ENCODE measurements at regions not wholly inside any gene's neighbourhood (a gene's known extent, or its start where the extent isn't known, plus 50 kb on each side); places are given as distances from the start of the nearest gene placed in this dataset.

- H3K27ac Mint-ChIP-seq = no peak overlapping the region
- Histone ChIP-seq H3K27me3 (ENCODE audit: control insufficient read depth, insufficient read depth, low read length) (no peaks in the 10 kb centered on the region), H3K27ac (ENCODE audit: low read length) (no peak overlapping the region), H3K4me1 (ENCODE audit: control insufficient read depth, insufficient read depth, low read length) (no peaks in the 10 kb centered on the region), H3K36me3 (ENCODE audit: control insufficient read depth, insufficient read depth, low read length) (no peaks in the 10 kb centered on the region), H3K4me3 (ENCODE audit: low read length) (no peak overlapping the region), H3K9me3 (ENCODE audit: control insufficient read depth, insufficient read depth, low read length) (no peaks in the 10 kb centered on the region)
- no peaks in the 10 kb centered on the region for H3K27me3 Mint-ChIP-seq (ENCODE audit: low read depth in 2 of 2)
- DNase-seq (no peak), ATAC-seq (no peak)
- no peaks in the 10 kb centered on the region for H3K36me3 Mint-ChIP-seq
- H3K9me3 Mint-ChIP-seq = peaks cover 14 to 15% of the 10 kb centered on the region in 2 donors
- 41% methylated on average over 1 of the region's 1 CpG for WGBS (ENCODE audit: insufficient coverage)
- H3K4me1 Mint-ChIP-seq = no peaks in the 10 kb centered on the region
- intact Hi-C loops (cut with micrococcal nuclease) = no loop called here
- H3K4me3 Mint-ChIP-seq = no peak overlapping the region
- TF ChIP-seq, protein P1, sequence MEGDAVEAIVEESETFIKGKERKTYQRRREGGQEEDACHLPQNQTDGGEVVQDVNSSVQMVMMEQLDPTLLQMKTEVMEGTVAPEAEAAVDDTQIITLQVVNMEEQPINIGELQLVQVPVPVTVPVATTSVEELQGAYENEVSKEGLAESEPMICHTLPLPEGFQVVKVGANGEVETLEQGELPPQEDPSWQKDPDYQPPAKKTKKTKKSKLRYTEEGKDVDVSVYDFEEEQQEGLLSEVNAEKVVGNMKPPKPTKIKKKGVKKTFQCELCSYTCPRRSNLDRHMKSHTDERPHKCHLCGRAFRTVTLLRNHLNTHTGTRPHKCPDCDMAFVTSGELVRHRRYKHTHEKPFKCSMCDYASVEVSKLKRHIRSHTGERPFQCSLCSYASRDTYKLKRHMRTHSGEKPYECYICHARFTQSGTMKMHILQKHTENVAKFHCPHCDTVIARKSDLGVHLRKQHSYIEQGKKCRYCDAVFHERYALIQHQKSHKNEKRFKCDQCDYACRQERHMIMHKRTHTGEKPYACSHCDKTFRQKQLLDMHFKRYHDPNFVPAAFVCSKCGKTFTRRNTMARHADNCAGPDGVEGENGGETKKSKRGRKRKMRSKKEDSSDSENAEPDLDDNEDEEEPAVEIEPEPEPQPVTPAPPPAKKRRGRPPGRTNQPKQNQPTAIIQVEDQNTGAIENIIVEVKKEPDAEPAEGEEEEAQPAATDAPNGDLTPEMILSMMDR (IDR thresholded peaks at IDR 0.05) = no peak
These were observed 427.1 kb upstream of the DPH6 start for GRCh38 chr15:35973029-35973428.

DNA sequence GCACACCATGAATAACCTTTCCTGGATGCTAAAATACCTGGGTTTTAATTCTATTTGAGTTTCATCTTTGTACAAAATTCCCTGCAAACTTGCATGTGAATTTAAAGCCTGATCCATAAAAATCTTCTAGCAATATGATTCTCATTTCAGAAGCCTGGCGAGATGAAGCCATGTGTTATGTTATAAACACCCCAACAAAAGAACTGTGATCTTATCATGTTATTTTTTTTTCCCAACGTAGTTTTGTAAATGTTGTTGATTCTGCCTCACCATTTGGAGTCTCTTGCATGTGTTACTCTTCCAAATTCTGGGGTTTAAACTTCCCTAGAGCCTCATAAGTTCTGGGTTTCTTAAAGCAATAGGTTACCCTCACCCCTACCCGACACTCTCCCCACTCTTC lies 428.1 kb upstream of the DPH6 start:
- ATAC-seq = no peak
- intact Hi-C loops (cut with micrococcal nuclease) = no loop called here
- no peak overlapping the region for H3K4me3 ChIP-seq (ENCODE audit: low read length)
- Mint-ChIP-seq H3K4me3 (no peak overlapping the region), H3K4me1 (no peaks in the 10 kb centered on the region), H3K36me3 (no peaks in the 10 kb centered on the region), H3K27me3 (ENCODE audit: low read depth in 2 of 2) (no peaks in the 10 kb centered on the region), H3K9me3 (peaks cover 15% of the 10 kb centered on the region in 2 donors), H3K27ac (no peak overlapping the region)
- no peaks in the 10 kb centered on the region for H3K4me1 ChIP-seq (ENCODE audit: control insufficient read depth, insufficient read depth, low read length)
- H3K27me3 ChIP-seq (ENCODE audit: control insufficient read depth, insufficient read depth, low read length) = no peaks in the 10 kb centered on the region
- WGBS (ENCODE audit: insufficient coverage) = 66% methylated on average over 3 of the region's 3 CpGs
- DNase-seq = no peak
- H3K9me3 ChIP-seq (ENCODE audit: control insufficient read depth, insufficient read depth, low read length) = no peaks in the 10 kb centered on the region
- TF ChIP-seq, protein P1 (IDR thresholded peaks at IDR 0.05) = no peak
- H3K27ac ChIP-seq (ENCODE audit: low read length) = no peak overlapping the region
- no peaks in the 10 kb centered on the region for H3K36me3 ChIP-seq (ENCODE audit: control insufficient read depth, insufficient read depth, low read length)

- Mint-ChIP-seq H3K36me3 (no peaks in the 10 kb centered on the region), H3K9me3 (peaks cover 11 to 15% of the 10 kb centered on the region in 2 donors), H3K4me3 (no peak overlapping the region), H3K27me3 (ENCODE audit: low read depth in 2 of 2) (no peaks in the 10 kb centered on the region), H3K27ac (no peak overlapping the region), H3K4me1 (no peaks in the 10 kb centered on the region)
- no peaks in the 10 kb centered on the region for H3K27me3 ChIP-seq (ENCODE audit: control insufficient read depth, insufficient read depth, low read length)
- no peak overlapping the region for H3K27ac ChIP-seq (ENCODE audit: low read length)
- no peak for ATAC-seq
- H3K9me3 ChIP-seq (ENCODE audit: control insufficient read depth, insufficient read depth, low read length) = no peaks in the 10 kb centered on the region
- 98% methylated on average over 3 of the region's 4 CpGs for WGBS (ENCODE audit: insufficient coverage)
- no peaks in the 10 kb centered on the region for H3K36me3 ChIP-seq (ENCODE audit: control insufficient read depth, insufficient read depth, low read length)
- no peaks in the 10 kb centered on the region for H3K4me1 ChIP-seq (ENCODE audit: control insufficient read depth, insufficient read depth, low read length)
- TF ChIP-seq, protein P1 (IDR thresholded peaks at IDR 0.05) = no peak
- intact Hi-C loops (cut with micrococcal nuclease) = no loop called here
- no peak overlapping the region for H3K4me3 ChIP-seq (ENCODE audit: low read length)
- no peak for DNase-seq
These were observed 430.0 kb upstream of the DPH6 start for GRCh38 chr15:35975941-35976340.

DNA sequence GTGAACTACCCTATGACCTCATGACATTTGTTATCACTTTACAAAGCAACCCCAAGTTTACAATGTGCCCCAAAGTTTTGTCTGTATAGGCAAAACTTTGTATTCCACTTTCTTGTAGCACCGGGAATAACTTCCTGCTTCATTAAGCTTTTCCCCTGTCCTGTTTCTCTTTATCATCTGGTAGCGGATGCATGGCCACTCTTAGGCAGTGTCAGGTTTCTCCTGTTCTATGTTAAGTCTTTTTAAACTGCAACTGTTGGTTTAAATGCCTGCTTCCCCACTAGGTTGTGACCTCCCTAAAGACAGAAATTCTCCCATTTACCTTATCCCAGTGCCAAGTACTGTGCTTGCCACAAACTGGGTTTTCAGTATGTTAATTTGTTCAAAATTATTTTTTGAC lies 433.6 kb upstream of the DPH6 start:
- Histone ChIP-seq H3K4me3 (ENCODE audit: low read length) (no peak overlapping the region), H3K27ac (ENCODE audit: low read length) (no peak overlapping the region), H3K36me3 (ENCODE audit: control insufficient read depth, insufficient read depth, low read length) (no peaks in the 10 kb centered on the region), H3K9me3 (ENCODE audit: control insufficient read depth, insufficient read depth, low read length) (no peaks in the 10 kb centered on the region), H3K27me3 (ENCODE audit: control insufficient read depth, insufficient read depth, low read length) (no peaks in the 10 kb centered on the region), H3K4me1 (ENCODE audit: control insufficient read depth, insufficient read depth, low read length) (no peaks in the 10 kb centered on the region)
- Mint-ChIP-seq H3K4me3 (no peak overlapping the region), H3K4me1 (no peaks in the 10 kb centered on the region), H3K9me3 (peaks cover 10 to 11% of the 10 kb centered on the region in 2 donors), H3K36me3 (no peaks in the 10 kb centered on the region), H3K27ac (no peak overlapping the region), H3K27me3 (ENCODE audit: low read depth in 2 of 2) (no peaks in the 10 kb centered on the region)
- DNase-seq (no peak), ATAC-seq (no peak)
- intact Hi-C loops (cut with micrococcal nuclease) = no loop called here
- TF ChIP-seq, protein P1 (IDR thresholded peaks at IDR 0.05) = no peak
- WGBS (ENCODE audit: insufficient coverage) = 65% methylated on average over 2 of the region's 2 CpGs

Data from natural killer cell (primary cell).